SH-SY5Y (cell line): ENCODE measurements at regions not wholly inside any gene's neighbourhood (a gene's known extent, or its start where the extent isn't known, plus 50 kb on each side); places are given as distances from the start of the nearest gene placed in this dataset.

Source experiments
- GATA2 ChIP-seq: IDR thresholded peaks from 2 replicates; pipeline ENCODE4 v1.6.1; 2011; ENCODE audit warnings: mild to moderate bottlenecking, low read depth, low read length
- GATA3 ChIP-seq: IDR thresholded peaks from 2 replicates; pipeline ENCODE4 v1.6.1; 2011; ENCODE audit warnings: low read depth, mild to moderate bottlenecking, low read length, moderate library complexity

DNA sequence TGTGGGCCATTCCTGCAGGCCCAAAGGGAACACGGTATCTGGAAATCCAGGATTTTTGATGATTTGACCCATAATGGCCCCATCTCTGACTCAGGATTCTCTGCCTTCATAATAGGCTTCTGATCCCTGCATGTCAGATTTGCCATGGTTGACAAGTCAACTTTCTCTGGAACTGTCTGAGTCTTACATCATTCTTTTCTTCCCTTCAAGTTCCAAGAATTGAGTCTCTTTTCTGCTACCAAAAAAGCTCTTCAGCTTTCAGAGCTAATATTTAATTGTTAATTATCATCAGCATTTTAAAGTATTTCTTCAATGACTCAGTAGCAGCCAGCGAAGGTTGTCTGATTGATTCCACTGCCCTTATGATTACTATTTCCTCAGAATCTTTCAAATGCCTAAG lies 244.4 kb upstream of the COL8A1 start:
- no peak for TF ChIP-seq GATA2
- no peak for TF ChIP-seq GATA3
